GM13976 (cell line): ENCODE measurements at regions not wholly inside any gene's neighbourhood (a gene's known extent, or its start where the extent isn't known, plus 50 kb on each side); places are given as distances from the start of the nearest gene placed in this dataset.

Source experiments
- DNase-seq: peaks from one replicate; pipeline ENCODE4 v3.0.0; 2012; ENCODE audit warnings: low spot score
- in situ Hi-C: fragments of 300-500 bp; cut with MboI; formaldehyde crosslinking; loops from one replicate; pipeline ENCODE4 v1.12.0; 2022; ENCODE audit warnings: low sequenced_read_pairs, mixed read lengths, inconsistent platforms; ENCODE audit not compliant: unreplicated experiment
- TF ChIP-seq, protein P1 (sequence below): IDR thresholded peaks from 2 replicates; pipeline ENCODE4 v1.5.1; 2012; ENCODE audit warnings: borderline replicate concordance, mild to moderate bottlenecking; ENCODE audit not compliant: insufficient read depth; ENCODE audit errors: extremely low read depth, missing control alignments, control extremely low read depth

DNA sequence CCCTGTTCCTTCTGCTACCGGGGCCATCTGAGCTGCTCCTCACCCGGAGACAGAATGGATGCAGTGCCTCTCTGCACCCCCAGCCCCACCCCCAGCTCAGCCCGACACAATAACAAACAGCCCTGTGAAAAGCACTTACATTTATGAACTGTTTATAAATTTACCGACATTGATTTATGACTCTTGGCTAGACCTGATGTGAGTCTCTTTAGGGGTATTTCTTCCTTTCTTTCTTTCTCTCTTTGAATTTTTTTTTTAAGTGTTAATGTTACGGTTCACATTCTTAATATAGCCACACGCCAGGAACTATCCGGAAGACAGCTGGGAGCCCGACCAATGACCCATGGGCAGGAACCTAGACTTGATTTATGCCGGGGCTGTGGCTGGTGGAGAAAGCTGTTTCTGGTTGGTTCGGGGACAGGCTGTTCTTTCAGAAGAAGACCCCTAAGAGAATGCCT lies 266.3 kb downstream of the CDC5L start:
- in situ Hi-C loops: loop anchor here (25.0 kb wide), 1 partner anchor 759 kb away; no protein-coding TSS in a partner anchor
- DNase-seq: no peak
- TF ChIP-seq, protein P1, sequence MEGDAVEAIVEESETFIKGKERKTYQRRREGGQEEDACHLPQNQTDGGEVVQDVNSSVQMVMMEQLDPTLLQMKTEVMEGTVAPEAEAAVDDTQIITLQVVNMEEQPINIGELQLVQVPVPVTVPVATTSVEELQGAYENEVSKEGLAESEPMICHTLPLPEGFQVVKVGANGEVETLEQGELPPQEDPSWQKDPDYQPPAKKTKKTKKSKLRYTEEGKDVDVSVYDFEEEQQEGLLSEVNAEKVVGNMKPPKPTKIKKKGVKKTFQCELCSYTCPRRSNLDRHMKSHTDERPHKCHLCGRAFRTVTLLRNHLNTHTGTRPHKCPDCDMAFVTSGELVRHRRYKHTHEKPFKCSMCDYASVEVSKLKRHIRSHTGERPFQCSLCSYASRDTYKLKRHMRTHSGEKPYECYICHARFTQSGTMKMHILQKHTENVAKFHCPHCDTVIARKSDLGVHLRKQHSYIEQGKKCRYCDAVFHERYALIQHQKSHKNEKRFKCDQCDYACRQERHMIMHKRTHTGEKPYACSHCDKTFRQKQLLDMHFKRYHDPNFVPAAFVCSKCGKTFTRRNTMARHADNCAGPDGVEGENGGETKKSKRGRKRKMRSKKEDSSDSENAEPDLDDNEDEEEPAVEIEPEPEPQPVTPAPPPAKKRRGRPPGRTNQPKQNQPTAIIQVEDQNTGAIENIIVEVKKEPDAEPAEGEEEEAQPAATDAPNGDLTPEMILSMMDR: no peak

DNA sequence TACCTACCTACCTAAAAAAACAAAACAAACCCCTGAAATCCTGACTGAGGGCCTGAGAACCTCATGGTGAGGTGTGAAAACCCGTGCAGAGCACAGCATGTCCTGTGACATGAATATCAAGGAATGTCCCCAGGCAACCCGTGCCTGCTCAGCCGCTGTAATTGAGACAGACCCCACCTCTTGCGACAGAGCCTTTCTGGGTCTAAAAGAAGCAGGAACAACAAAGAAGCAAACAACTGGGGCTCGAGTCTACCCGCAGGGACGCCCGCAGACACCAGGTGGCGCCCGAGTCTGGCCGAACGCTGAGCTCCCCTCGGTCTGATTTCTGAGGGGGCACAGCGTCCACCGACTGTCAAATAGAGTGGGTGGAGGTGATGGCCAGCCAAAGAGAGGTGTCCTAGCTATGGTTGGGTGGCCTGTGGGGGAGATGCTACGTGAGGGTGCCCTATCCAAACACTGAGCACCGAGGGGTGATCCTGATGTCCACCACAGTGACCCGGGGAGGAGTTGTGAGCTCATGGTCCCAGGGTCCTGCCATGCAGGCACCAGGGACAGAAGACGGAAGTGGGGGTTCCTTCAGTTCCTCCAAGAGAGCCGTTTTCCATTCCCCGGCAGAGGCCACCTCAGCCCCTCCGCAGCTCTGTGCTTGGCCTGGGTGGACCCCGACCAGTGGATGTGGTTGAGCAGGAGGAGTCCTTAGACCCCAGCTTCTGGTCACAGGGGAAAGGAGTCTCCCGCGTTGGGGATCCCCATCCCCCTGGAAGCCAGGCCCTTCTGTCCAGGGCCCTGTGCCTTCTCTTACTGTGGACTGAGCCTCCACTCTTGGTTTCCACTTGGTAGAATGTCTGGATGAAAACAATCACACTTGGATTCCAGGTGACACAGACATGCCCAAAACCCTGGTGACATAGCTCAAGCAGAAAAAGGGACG lies 268.2 kb downstream of the CDC5L start:
- DNase-seq: peak; percentile 82
- in situ Hi-C loops: loop anchor here (25.0 kb wide), 1 partner anchor 757 kb away; no protein-coding TSS in a partner anchor
- TF ChIP-seq, protein P1: peak; percentile 84

DNA sequence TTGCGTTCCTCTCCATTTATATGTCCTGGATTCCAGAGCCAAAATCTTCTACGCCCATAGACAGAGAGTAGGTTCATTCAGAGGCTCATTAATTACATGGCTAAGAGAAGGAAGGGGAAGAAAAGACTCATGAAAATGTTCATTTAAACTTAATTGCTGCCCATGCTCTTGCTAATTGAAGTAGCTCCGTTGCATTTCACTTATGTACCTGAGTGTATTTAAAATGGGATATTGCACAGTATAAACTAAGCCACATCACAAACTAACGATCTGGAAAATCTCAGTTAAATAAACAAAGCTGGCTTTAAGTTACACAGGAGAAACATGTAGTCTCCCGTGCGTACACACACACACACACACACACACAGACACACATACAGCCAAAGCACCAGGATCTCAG lies 269.2 kb downstream of the CDC5L start:
- in situ Hi-C loops: loop anchor here (25.0 kb wide), 1 partner anchor 756 kb away; no protein-coding TSS in a partner anchor
- no peak for DNase-seq
- TF ChIP-seq, protein P1: no peak

DNA sequence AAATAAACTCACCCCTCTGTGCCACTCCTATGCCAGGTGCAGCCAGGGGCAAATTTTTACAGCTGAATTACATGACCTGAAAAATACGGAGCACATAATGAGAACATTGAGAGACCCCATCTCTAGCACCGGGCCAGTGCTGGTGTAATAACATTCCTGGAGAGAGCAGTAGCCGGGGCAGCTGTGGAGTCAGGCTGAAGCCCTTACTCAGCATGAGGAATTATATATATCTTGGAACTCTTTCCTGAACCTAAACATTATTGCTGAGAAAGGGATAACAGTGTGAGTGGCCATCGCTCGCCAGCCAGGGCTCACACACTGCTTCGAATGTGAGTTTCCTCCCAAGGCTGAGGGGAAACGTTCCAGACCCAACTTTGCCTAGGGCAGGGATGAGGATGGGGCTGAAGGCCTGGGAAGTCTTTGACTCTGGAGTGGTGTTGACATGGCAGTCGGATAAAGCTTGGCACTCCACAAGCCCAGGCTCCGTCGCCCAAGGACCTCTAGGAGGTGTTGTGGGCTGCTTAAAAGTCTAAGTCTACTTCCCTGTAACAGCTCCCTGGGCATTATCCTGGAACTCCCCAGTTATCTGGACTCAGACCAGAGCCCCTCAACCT lies 269.8 kb downstream of the CDC5L start:
- DNase-seq: no peak
- TF ChIP-seq, protein P1: no peak
- in situ Hi-C loops: loop anchor here (25.0 kb wide), 1 partner anchor 755 kb away; no protein-coding TSS in a partner anchor

DNA sequence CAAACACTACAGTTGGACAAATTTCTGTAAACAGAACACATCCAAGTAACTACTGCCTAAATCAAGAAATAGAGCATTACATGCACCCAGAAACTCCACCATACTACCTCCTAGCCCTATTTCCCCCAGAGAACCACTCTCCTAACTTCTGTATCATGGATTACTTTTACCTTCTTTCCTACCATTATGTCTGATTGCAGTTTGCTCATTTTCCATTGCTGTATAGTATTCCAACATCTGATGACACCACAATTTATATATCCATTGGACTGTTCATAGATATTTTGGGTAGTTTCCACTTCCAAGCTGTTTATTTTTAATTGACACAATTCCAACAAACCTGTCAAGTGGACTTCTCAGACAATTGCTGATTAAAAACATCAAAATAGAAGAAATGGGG lies 271.1 kb downstream of the CDC5L start:
- TF ChIP-seq, protein P1: no peak
- no peak for DNase-seq
- in situ Hi-C loops: loop anchor here (25.0 kb wide), 1 partner anchor 754 kb away; no protein-coding TSS in a partner anchor

DNA sequence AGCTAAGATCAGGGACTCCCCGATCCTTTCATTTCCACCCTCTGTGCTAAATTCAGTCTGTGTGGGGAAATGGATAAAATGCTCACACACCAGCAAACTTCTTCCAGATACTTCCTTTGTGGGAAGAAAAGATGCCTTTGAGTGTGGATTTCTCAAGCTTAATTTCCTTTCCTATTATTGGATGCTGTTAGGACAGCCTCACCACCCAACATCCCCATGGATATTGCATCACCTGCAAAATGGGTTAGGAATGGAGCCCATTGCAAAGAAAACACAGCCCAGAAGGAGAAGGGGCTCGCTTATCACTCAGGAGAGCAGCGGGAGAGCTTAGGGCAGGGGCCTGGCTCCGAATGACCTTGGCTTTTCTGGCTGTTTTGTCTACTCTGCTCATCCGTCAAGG lies 272.2 kb downstream of the CDC5L start:
- DNase-seq: no peak
- in situ Hi-C loops: loop anchor here (10.0 to 25.0 kb wide), 2 partner anchors 753 to 1265 kb away; no protein-coding TSS in a partner anchor
- TF ChIP-seq, protein P1: no peak
